ENCODE measurements at regions not wholly inside any gene's neighbourhood (a gene's known extent, or its start where the extent isn't known, plus 50 kb on each side); places are given as distances from the start of the nearest gene placed in this dataset.
"Not testable (repeated sequence)": the region's sequence is repeated elsewhere in the genome, so short reads cannot be mapped to it uniquely, and the experiment has no call there.

- no peak overlapping the region for H3K27ac ChIP-seq
- TF ChIP-seq POLR2A (IDR thresholded peaks at IDR 0.05) (no peak), CTCF (IDR thresholded peaks at IDR 0.05 in 4 of 5, conservative IDR thresholded peaks at IDR 0.05 in 1 of 5) (no peak)
- no peaks in the 10 kb centered on the region for H3K36me3 ChIP-seq
- intact Hi-C loops (cut with DNase I; ENCODE audit: low total_unique reads) (no loop called here), in situ Hi-C loops (cut with MboI; ENCODE audit: low sequenced_read_pairs in 4 of 4) (no loop called here)
- H3K4me1 ChIP-seq, result no peaks in the 10 kb centered on the region
- no peak overlapping the region for H3K4me3 ChIP-seq
- DNase-seq (no peak), ATAC-seq (no peak)
- no peaks in the 10 kb centered on the region for H3K27me3 ChIP-seq
- no peaks in the 10 kb centered on the region for H3K9me3 ChIP-seq
These were observed 379.4 kb upstream of the KIAA1217 start for GRCh38 chr10:23829556-23829955.

GRCh38 chr10:23834091-23834490 lies 374.8 kb upstream of the KIAA1217 start:
- intact Hi-C loops (cut with DNase I; ENCODE audit: low total_unique reads) (no loop called here), in situ Hi-C loops (cut with MboI; ENCODE audit: low sequenced_read_pairs in 4 of 4) (no loop called here)
- ATAC-seq, result no peak
- Histone ChIP-seq H3K27me3 (no peaks in the 10 kb centered on the region), H3K9me3 (no peaks in the 10 kb centered on the region), H3K4me1 (no peaks in the 10 kb centered on the region), H3K27ac (no peak overlapping the region), H3K36me3 (no peaks in the 10 kb centered on the region), H3K4me3 (no peak overlapping the region)
- DNase-seq, result no peak
- TF ChIP-seq CTCF (IDR thresholded peaks at IDR 0.05 in 4 of 5, conservative IDR thresholded peaks at IDR 0.05 in 1 of 5) (no peak), POLR2A (IDR thresholded peaks at IDR 0.05) (no peak)

- in situ Hi-C loops (cut with MboI; ENCODE audit: low sequenced_read_pairs in 4 of 4) (no loop called here), intact Hi-C loops (cut with DNase I; ENCODE audit: low total_unique reads) (no loop called here)
- Histone ChIP-seq H3K36me3 (no peaks in the 10 kb centered on the region), H3K4me3 (no peak overlapping the region), H3K27me3 (no peaks in the 10 kb centered on the region), H3K27ac (no peak overlapping the region), H3K4me1 (no peaks in the 10 kb centered on the region), H3K9me3 (no peaks in the 10 kb centered on the region)
- no peak for TF ChIP-seq CTCF (IDR thresholded peaks at IDR 0.05 in 4 of 5, conservative IDR thresholded peaks at IDR 0.05 in 1 of 5)
- ATAC-seq, result no peak
- DNase-seq, result no peak
These were observed 358.3 kb upstream of the KIAA1217 start for GRCh38 chr10:23850631-23851030.

- H3K4me1 ChIP-seq, result no peaks in the 10 kb centered on the region
- no peaks in the 10 kb centered on the region for H3K27me3 ChIP-seq
- in situ Hi-C loops (cut with MboI; ENCODE audit: low sequenced_read_pairs in 4 of 4) (no loop called here), intact Hi-C loops (cut with DNase I; ENCODE audit: low total_unique reads) (no loop called here)
- no peak overlapping the region for H3K4me3 ChIP-seq
- TF ChIP-seq CTCF (IDR thresholded peaks at IDR 0.05 in 4 of 5, conservative IDR thresholded peaks at IDR 0.05 in 1 of 5) (no peak), POLR2A (IDR thresholded peaks at IDR 0.05) (no peak)
- H3K36me3 ChIP-seq, result no peaks in the 10 kb centered on the region
- DNase-seq, result no peak
- no peaks in the 10 kb centered on the region for H3K9me3 ChIP-seq
- H3K27ac ChIP-seq, result no peak overlapping the region
- no peak for ATAC-seq
These were observed 349.3 kb upstream of the KIAA1217 start for GRCh38 chr10:23859598-23859997.

GRCh38 chr10:23864631-23865147 lies 344.2 kb upstream of the KIAA1217 start:
- intact Hi-C loops (cut with DNase I; ENCODE audit: low total_unique reads) (no loop called here), in situ Hi-C loops (cut with MboI; ENCODE audit: low sequenced_read_pairs in 4 of 4) (no loop called here)
- no peak overlapping the region for H3K27ac ChIP-seq
- H3K4me1 ChIP-seq, result no peaks in the 10 kb centered on the region
- TF ChIP-seq CTCF (IDR thresholded peaks at IDR 0.05 in 4 of 5, conservative IDR thresholded peaks at IDR 0.05 in 1 of 5) (no peak), POLR2A (IDR thresholded peaks at IDR 0.05) (no peak)
- H3K9me3 ChIP-seq, result no peaks in the 10 kb centered on the region
- DNase-seq (no peak), ATAC-seq (no peak)
- no peaks in the 10 kb centered on the region for H3K36me3 ChIP-seq
- H3K27me3 ChIP-seq, result no peaks in the 10 kb centered on the region
- no peak overlapping the region for H3K4me3 ChIP-seq

- H3K4me1 ChIP-seq; ATAC-seq; in situ Hi-C loops (cut with MboI; ENCODE audit: low sequenced_read_pairs in 4 of 4); H3K9me3 ChIP-seq; H3K4me3 ChIP-seq; H3K27me3 ChIP-seq; H3K27ac ChIP-seq; H3K36me3 ChIP-seq; intact Hi-C loops (cut with DNase I; ENCODE audit: low total_unique reads); DNase-seq: not testable (repeated sequence)
These were observed 342.0 kb upstream of the KIAA1217 start for GRCh38 chr10:23866985-23867384.

Data from gastrocnemius medialis (tissue), 4 donors.